ENCODE measurements at regions not wholly inside any gene's neighbourhood (a gene's known extent, or its start where the extent isn't known, plus 50 kb on each side); places are given as distances from the start of the nearest gene placed in this dataset.

GRCh38 chr13:47564041-47564440 lies 437.0 kb downstream of the SUCLA2 start:
- peaks cover 0 to 7% of the 10 kb centered on the region in 2 experiments for H3K9me3 ChIP-seq (ENCODE audit: control insufficient read depth in 1 of 2, insufficient read depth in 1 of 2, low read length in 2 of 2)
- Mint-ChIP-seq H3K4me3 (no peak overlapping the region), H3K27ac (no peak overlapping the region), H3K27me3 (no peaks in the 10 kb centered on the region), H3K4me1 (ENCODE audit: low read depth) (no peaks in the 10 kb centered on the region), H3K9me3 (peaks cover 14% of the 10 kb centered on the region), H3K36me3 (ENCODE audit: low read depth) (no peaks in the 10 kb centered on the region)
- no peak for DNase-seq
- intact Hi-C loops (cut with DNase I, micrococcal nuclease): no loop called here
- H3K4me1 ChIP-seq (ENCODE audit: insufficient read depth, low read length): no peaks in the 10 kb centered on the region
- ATAC-seq (ENCODE audit: poor library complexity): no peak
- no peak overlapping the region for H3K4me3 ChIP-seq (ENCODE audit: low read length)
- ChIA-PET POLR2A (no interaction called here), CTCF (no interaction called here)
- no peak overlapping the region for H3K27ac ChIP-seq (ENCODE audit: low read depth in 1 of 2, low read length in 2 of 2)
- H3K27me3 ChIP-seq (ENCODE audit: control insufficient read depth in 1 of 2, insufficient read depth in 2 of 2, low read length in 2 of 2): no peaks in the 10 kb centered on the region
- no peaks in the 10 kb centered on the region for H3K36me3 ChIP-seq (ENCODE audit: insufficient read depth, low read length)
- no peak for TF ChIP-seq CTCF (IDR thresholded peaks at IDR 0.05)

GRCh38 chr13:47556703-47557102 lies 444.4 kb downstream of the SUCLA2 start:
- intact Hi-C loops (cut with DNase I, micrococcal nuclease): no loop called here
- TF ChIP-seq CTCF (IDR thresholded peaks at IDR 0.05): no peak
- H3K4me1 Mint-ChIP-seq (ENCODE audit: low read depth): no peaks in the 10 kb centered on the region
- H3K27me3 Mint-ChIP-seq: peaks cover 6% of the 10 kb centered on the region
- H3K27ac Mint-ChIP-seq: no peak overlapping the region
- ATAC-seq (ENCODE audit: poor library complexity) (no peak), DNase-seq (no peak)
- Histone ChIP-seq H3K4me1 (ENCODE audit: insufficient read depth, low read length) (no peaks in the 10 kb centered on the region), H3K4me3 (ENCODE audit: low read length) (no peak overlapping the region), H3K9me3 (ENCODE audit: control insufficient read depth in 1 of 2, insufficient read depth in 1 of 2, low read length in 2 of 2) (no peaks in the 10 kb centered on the region), H3K27ac (ENCODE audit: low read depth in 1 of 2, low read length in 2 of 2) (no peak overlapping the region), H3K36me3 (ENCODE audit: insufficient read depth, low read length) (no peaks in the 10 kb centered on the region), H3K27me3 (ENCODE audit: control insufficient read depth in 1 of 2, insufficient read depth in 2 of 2, low read length in 2 of 2) (no peaks in the 10 kb centered on the region)
- no peak overlapping the region for H3K4me3 Mint-ChIP-seq
- ChIA-PET CTCF (no interaction called here), POLR2A (no interaction called here)
- H3K36me3 Mint-ChIP-seq (ENCODE audit: low read depth): no peaks in the 10 kb centered on the region
- no peaks in the 10 kb centered on the region for H3K9me3 Mint-ChIP-seq

- H3K9me3 Mint-ChIP-seq: no peaks in the 10 kb centered on the region
- TF ChIP-seq CTCF (IDR thresholded peaks at IDR 0.05): no peak
- H3K27me3 Mint-ChIP-seq: peaks cover 11% of the 10 kb centered on the region
- H3K4me1 Mint-ChIP-seq (ENCODE audit: low read depth): no peaks in the 10 kb centered on the region
- DNase-seq: no peak
- no peak overlapping the region for H3K27ac Mint-ChIP-seq
- H3K4me3 ChIP-seq (ENCODE audit: low read length): no peak overlapping the region
- H3K4me1 ChIP-seq (ENCODE audit: insufficient read depth, low read length): no peaks in the 10 kb centered on the region
- no peak overlapping the region for H3K27ac ChIP-seq (ENCODE audit: low read depth in 1 of 2, low read length in 2 of 2)
- no peak overlapping the region for H3K4me3 Mint-ChIP-seq
- no peak for ATAC-seq (ENCODE audit: poor library complexity)
- no peaks in the 10 kb centered on the region for H3K27me3 ChIP-seq (ENCODE audit: control insufficient read depth in 1 of 2, insufficient read depth in 2 of 2, low read length in 2 of 2)
- no peaks in the 10 kb centered on the region for H3K36me3 ChIP-seq (ENCODE audit: insufficient read depth, low read length)
- ChIA-PET POLR2A (no interaction called here), CTCF (no interaction called here)
- no peaks in the 10 kb centered on the region for H3K36me3 Mint-ChIP-seq (ENCODE audit: low read depth)
- H3K9me3 ChIP-seq (ENCODE audit: control insufficient read depth in 1 of 2, insufficient read depth in 1 of 2, low read length in 2 of 2): no peaks in the 10 kb centered on the region
- intact Hi-C loops (cut with DNase I, micrococcal nuclease): no loop called here
Measured at GRCh38 chr13:47555235-47555634, 445.8 kb downstream of the SUCLA2 start.
